ENCODE measurements at regions not wholly inside any gene's neighbourhood (a gene's known extent, or its start where the extent isn't known, plus 50 kb on each side); places are given as distances from the start of the nearest gene placed in this dataset.

GRCh38 chr14:29197557-29197956 is 431.0 kb downstream of the FOXG1 start:
- no peak for DNase-seq (ENCODE audit: low read depth in 4 of 4, low spot score in 3 of 4)

DNA sequence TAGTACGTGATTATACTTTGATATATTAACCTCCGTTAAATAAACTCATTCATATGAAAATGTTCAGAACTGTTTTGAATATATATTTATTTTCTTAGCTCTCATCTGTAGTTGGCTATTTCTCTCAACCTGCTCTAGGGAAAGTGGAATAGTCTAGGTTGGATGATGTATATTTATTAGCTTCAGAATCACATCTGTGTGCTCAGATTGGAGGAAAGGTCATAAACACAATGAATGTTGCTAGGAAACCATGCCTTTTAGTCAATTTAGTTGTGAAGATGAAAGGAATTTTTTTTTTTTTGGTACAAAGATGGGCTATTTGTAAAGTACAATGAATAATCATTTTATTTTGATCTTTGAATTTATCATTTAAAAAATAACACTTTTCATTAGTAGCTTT is 439.1 kb downstream of the FOXG1 start:
- DNase-seq (ENCODE audit: low read depth in 4 of 4, low spot score in 3 of 4), result no peak

GRCh38 chr14:29215853-29216252 is 449.3 kb downstream of the FOXG1 start:
- DNase-seq (ENCODE audit: low read depth in 4 of 4, low spot score in 3 of 4), result no peak

- no peak for DNase-seq (ENCODE audit: low read depth in 4 of 4, low spot score in 3 of 4)
These were observed 450.0 kb downstream of the FOXG1 start for GRCh38 chr14:29216268-29217232.

- no peak for DNase-seq (ENCODE audit: low read depth in 4 of 4, low spot score in 3 of 4)
These were observed 451.3 kb downstream of the FOXG1 start for GRCh38 chr14:29217813-29218450.

DNA sequence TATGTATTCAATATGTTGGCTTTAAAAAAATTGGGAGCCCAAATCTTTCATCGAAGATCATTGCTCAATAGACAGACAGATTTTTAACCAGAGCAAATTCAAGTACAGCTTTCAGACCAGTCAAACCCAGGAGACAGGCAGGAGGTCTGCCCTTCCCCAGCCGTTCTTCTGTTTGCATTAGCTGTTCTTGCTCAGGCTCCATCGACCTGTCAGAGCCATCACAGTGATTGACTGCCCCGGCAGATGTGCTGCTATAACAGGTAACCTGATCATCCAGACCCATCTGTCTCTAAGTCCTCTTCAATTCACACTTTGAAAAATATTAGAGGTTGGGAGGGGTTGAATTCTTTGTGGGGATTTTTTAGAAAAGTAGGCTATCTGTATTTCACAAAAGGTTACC is 453.5 kb downstream of the FOXG1 start:
- no peak for DNase-seq (ENCODE audit: low read depth in 4 of 4, low spot score in 3 of 4)

GRCh38 chr14:29220566-29220965 is 454.0 kb downstream of the FOXG1 start:
- no peak for DNase-seq (ENCODE audit: low read depth in 4 of 4, low spot score in 3 of 4)

- no peak for DNase-seq (ENCODE audit: low read depth in 4 of 4, low spot score in 3 of 4)
These were observed 455.4 kb downstream of the FOXG1 start for GRCh38 chr14:29222006-29222405.

GRCh38 chr14:29222671-29223268 is 456.2 kb downstream of the FOXG1 start:
- no peak for DNase-seq (ENCODE audit: low read depth in 4 of 4, low spot score in 3 of 4)

- DNase-seq (ENCODE audit: low read depth in 4 of 4, low spot score in 3 of 4), result no peak
These were observed 457.4 kb downstream of the FOXG1 start for GRCh38 chr14:29223947-29224346.

DNA sequence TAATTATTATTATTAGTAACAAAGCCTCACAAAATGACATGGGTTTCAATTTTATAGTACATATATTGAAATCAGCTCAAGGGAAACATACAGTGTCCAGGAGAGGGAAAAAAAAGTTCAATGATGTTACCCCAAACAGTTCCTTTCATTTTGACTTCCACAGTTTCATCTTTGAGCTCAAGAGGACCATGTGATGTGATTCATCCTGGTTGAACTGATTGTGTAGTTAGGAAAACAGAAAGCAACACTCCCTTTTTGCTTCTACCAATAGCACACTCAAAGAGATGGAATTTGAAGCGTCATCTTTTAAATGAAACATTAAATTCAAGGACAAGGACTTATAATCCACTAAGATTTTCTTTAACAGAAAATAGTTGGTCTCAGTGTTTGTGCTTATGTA is 461.0 kb downstream of the FOXG1 start:
- no peak for DNase-seq (ENCODE audit: low read depth in 4 of 4, low spot score in 3 of 4)

GRCh38 chr14:29232153-29232552 is 465.6 kb downstream of the FOXG1 start:
- no peak for DNase-seq (ENCODE audit: low read depth in 4 of 4, low spot score in 3 of 4)

DNA sequence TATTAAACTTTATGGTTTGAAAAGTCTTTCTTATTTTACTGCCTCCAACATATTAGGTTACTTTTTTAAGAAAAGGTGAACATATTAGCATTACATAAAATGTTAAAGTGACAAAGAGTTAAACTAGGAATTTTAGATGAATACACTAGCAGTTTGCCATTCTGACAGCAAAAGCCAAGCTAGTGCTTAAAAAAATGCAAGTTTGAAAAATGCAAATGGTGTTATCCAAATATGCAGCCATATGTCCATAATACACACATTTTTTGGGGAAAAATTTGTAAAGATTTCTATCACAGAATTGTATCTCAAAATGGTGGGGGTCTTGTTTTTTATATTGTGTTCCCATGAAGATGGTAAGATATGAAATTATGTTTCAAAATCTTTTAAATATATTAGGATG is 466.1 kb downstream of the FOXG1 start:
- no peak for DNase-seq (ENCODE audit: low read depth in 4 of 4, low spot score in 3 of 4)

- DNase-seq (ENCODE audit: low read depth in 4 of 4, low spot score in 3 of 4), result no peak
These were observed 466.6 kb downstream of the FOXG1 start for GRCh38 chr14:29233188-29233587.

DNA sequence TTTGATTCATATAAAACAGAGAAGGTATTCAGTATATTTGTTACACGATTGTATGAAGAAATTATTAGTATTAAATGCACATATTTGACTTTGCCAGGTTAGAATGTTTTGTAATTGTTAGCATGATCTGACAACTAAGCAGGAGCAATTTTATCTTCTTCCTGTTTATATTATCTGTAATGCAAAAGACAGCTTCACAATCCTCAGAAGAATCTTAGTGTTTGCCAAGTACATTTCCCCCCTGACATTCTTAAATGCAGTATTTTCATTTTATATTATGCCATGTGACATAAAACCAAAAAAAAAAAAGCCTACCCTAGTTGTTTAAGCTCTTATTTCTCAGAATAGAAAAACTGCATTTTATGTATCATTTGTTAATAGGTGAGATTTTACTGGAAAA is 469.4 kb downstream of the FOXG1 start:
- no peak for DNase-seq (ENCODE audit: low read depth in 4 of 4, low spot score in 3 of 4)

DNA sequence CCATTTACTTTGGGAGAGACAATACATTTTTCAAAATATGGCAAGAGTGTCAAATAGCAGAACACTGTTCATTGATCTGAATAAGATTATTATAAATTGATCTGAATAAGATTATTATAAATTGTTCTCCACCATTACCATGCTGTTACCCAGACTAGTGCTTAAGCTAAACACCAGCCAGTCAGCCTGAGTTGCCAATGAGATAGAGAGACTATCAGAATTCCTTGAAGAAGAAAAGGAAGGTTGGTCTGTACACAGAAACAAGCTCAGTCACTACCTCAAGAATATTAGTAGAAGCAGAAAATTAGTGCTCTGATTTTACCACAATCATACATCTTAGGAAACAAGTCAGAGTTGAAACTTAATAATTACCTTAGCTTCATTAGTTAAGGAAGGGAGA is 469.8 kb downstream of the FOXG1 start:
- no peak for DNase-seq (ENCODE audit: low read depth in 4 of 4, low spot score in 3 of 4)

- DNase-seq (ENCODE audit: low read depth in 4 of 4, low spot score in 3 of 4), result no peak
These were observed 470.3 kb downstream of the FOXG1 start for GRCh38 chr14:29236848-29237247.

- no peak for DNase-seq (ENCODE audit: low read depth in 4 of 4, low spot score in 3 of 4)
These were observed 473.5 kb downstream of the FOXG1 start for GRCh38 chr14:29240066-29240465.

- no peak for DNase-seq (ENCODE audit: low read depth in 4 of 4, low spot score in 3 of 4)
These were observed 476.5 kb downstream of the FOXG1 start for GRCh38 chr14:29242755-29243754.

GRCh38 chr14:29255692-29256091 is 489.1 kb downstream of the FOXG1 start:
- DNase-seq (ENCODE audit: low read depth in 4 of 4, low spot score in 3 of 4), result no peak

All from left renal pelvis (tissue), 4 donors.